MM.1S (cell line): ENCODE measurements at regions not wholly inside any gene's neighbourhood (a gene's known extent, or its start where the extent isn't known, plus 50 kb on each side); places are given as distances from the start of the nearest gene placed in this dataset.

Source experiments
- EZH2 ChIP-seq: fragments of 300-600 bp; sonication (generic); optimal IDR thresholded peaks from 2 replicates; pipeline ENCODE3; 2017; ENCODE audit warnings: low read depth, mild to moderate bottlenecking, antibody characterized with exemption, low read length, mixed read lengths
- EZH2phosphoT487 ChIP-seq: fragments of 300-600 bp; sonication (generic); IDR thresholded peaks from 2 replicates; pipeline ENCODE4 v1.6.1; 2018; ENCODE audit warnings: antibody characterized with exemption, low read length
- TF ChIP-seq, protein P1 (sequence below): fragments of 300-600 bp; sonication (generic); IDR thresholded peaks from 2 replicates; pipeline ENCODE4 v1.5.1; 2016; ENCODE audit warnings: antibody characterized with exemption, low read length, mixed read lengths

GRCh38 chr18:28952339-28952738 lies 775.4 kb upstream of the CDH2 start:
- TF ChIP-seq, protein P1, sequence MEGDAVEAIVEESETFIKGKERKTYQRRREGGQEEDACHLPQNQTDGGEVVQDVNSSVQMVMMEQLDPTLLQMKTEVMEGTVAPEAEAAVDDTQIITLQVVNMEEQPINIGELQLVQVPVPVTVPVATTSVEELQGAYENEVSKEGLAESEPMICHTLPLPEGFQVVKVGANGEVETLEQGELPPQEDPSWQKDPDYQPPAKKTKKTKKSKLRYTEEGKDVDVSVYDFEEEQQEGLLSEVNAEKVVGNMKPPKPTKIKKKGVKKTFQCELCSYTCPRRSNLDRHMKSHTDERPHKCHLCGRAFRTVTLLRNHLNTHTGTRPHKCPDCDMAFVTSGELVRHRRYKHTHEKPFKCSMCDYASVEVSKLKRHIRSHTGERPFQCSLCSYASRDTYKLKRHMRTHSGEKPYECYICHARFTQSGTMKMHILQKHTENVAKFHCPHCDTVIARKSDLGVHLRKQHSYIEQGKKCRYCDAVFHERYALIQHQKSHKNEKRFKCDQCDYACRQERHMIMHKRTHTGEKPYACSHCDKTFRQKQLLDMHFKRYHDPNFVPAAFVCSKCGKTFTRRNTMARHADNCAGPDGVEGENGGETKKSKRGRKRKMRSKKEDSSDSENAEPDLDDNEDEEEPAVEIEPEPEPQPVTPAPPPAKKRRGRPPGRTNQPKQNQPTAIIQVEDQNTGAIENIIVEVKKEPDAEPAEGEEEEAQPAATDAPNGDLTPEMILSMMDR, result no peak
- TF ChIP-seq EZH2, result no peak
- TF ChIP-seq EZH2phosphoT487, result no peak
